ENCODE measurements at regions not wholly inside any gene's neighbourhood (a gene's known extent, or its start where the extent isn't known, plus 50 kb on each side); places are given as distances from the start of the nearest gene placed in this dataset.

- TF ChIP-seq, protein P1, sequence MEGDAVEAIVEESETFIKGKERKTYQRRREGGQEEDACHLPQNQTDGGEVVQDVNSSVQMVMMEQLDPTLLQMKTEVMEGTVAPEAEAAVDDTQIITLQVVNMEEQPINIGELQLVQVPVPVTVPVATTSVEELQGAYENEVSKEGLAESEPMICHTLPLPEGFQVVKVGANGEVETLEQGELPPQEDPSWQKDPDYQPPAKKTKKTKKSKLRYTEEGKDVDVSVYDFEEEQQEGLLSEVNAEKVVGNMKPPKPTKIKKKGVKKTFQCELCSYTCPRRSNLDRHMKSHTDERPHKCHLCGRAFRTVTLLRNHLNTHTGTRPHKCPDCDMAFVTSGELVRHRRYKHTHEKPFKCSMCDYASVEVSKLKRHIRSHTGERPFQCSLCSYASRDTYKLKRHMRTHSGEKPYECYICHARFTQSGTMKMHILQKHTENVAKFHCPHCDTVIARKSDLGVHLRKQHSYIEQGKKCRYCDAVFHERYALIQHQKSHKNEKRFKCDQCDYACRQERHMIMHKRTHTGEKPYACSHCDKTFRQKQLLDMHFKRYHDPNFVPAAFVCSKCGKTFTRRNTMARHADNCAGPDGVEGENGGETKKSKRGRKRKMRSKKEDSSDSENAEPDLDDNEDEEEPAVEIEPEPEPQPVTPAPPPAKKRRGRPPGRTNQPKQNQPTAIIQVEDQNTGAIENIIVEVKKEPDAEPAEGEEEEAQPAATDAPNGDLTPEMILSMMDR (IDR thresholded peaks at IDR 0.05) = no peak
- no peak for TF ChIP-seq POLR2AphosphoS5 (IDR thresholded peaks at IDR 0.05)
- no peak for TF ChIP-seq POLR2A (IDR thresholded peaks at IDR 0.05)
Observed at GRCh38 chr12:90868626-90869025, 86.3 kb downstream of the CCER1 start.

Measured in sigmoid colon (tissue), 4 donors.